ENCODE measurements at regions not wholly inside any gene's neighbourhood (a gene's known extent, or its start where the extent isn't known, plus 50 kb on each side); places are given as distances from the start of the nearest gene placed in this dataset.
"Not testable (repeated sequence)": the region's sequence is repeated elsewhere in the genome, so short reads cannot be mapped to it uniquely, and the experiment has no call there.

DNA sequence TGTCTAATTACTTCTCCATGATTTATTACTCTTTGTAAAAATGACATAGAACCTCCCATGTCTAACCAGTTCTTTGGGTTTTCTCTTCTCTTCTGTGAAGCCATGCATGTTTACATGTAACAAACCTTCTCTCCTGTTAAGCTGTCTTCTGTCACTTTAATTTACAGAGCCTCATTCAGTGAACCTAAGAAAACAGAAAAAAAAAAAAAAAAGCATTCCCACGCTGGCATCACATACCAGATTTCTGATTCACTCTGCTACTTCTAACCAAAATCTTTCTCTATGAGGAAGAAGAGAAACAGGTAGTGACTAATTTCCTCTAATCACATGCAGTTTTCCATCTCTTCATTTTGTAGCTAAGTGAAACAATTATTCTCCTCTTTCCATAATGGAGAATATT is 141.4 kb upstream of the CXADR start:
- Histone ChIP-seq H3K9ac (ENCODE audit: low read length) (no peak overlapping the region), H3K4me3 (ENCODE audit: low read length) (no peak overlapping the region), H3K36me3 (ENCODE audit: control insufficient read depth, low read depth, low read length) (no peaks in the 10 kb centered on the region), H3K9me3 (ENCODE audit: control insufficient read depth, low read depth, low read length) (no peaks in the 10 kb centered on the region), H3K27me3 (ENCODE audit: control insufficient read depth, insufficient read depth, low read length) (no peaks in the 10 kb centered on the region), H3K27ac (ENCODE audit: low read length) (no peak overlapping the region), H3K4me1 (ENCODE audit: control insufficient read depth, low read depth, low read length) (peaks cover 13% of the 10 kb centered on the region)

DNA sequence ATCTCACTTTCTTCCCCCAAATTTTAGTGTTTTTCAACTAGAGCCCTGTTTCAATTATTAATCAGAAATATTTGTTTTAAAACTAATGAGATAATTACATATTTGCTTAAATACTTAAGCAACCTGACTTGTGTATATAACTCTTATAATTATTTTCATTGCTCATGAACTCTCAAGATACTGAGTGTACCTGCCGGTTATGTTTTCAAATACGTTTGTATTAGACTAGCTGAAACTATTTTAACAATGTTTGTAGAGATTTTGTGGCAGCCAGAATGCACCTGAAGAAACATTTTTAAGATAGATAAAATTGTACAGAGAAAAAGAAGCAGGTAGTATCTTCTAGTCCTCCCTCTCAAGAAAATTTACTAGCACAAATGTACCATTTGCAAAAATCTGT is 140.6 kb upstream of the CXADR start:
- Histone ChIP-seq H3K4me1 (ENCODE audit: control insufficient read depth, low read depth, low read length) (peaks cover 13% of the 10 kb centered on the region), H3K4me3 (ENCODE audit: low read length) (no peak overlapping the region), H3K9me3 (ENCODE audit: control insufficient read depth, low read depth, low read length) (no peaks in the 10 kb centered on the region), H3K9ac (ENCODE audit: low read length) (no peak overlapping the region), H3K27me3 (ENCODE audit: control insufficient read depth, insufficient read depth, low read length) (no peaks in the 10 kb centered on the region), H3K36me3 (ENCODE audit: control insufficient read depth, low read depth, low read length) (no peaks in the 10 kb centered on the region), H3K27ac (ENCODE audit: low read length) (no peak overlapping the region)

DNA sequence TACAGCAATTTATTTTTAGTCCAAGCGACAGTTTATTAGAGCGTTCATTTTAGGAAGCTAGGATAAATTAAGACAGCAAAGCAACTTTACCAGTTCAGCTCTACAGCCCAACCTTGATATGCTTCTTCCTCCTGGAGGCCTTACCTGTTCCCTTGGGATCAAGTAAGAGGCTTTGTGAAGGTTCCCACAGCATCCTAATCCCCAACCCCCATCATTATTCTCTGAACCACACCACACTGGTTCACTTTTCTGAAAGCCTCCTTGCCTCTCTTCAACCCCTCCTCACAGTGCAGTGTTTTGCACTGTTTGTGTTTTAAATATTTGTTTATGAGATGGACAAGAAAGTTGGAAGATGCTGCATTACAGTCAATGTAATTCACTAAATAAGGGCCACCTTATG is 126.3 kb upstream of the CXADR start:
- H3K27me3 ChIP-seq (ENCODE audit: control insufficient read depth, insufficient read depth, low read length) = no peaks in the 10 kb centered on the region
- peaks cover 8% of the 10 kb centered on the region for H3K4me1 ChIP-seq (ENCODE audit: control insufficient read depth, low read depth, low read length)
- H3K27ac ChIP-seq (ENCODE audit: low read length) = no peak overlapping the region
- H3K9me3 ChIP-seq (ENCODE audit: control insufficient read depth, low read depth, low read length) = no peaks in the 10 kb centered on the region
- H3K36me3 ChIP-seq (ENCODE audit: control insufficient read depth, low read depth, low read length) = no peaks in the 10 kb centered on the region
- H3K4me3 ChIP-seq (ENCODE audit: low read length) = no peak overlapping the region
- no peak overlapping the region for H3K9ac ChIP-seq (ENCODE audit: low read length)

- H3K4me3 ChIP-seq (ENCODE audit: low read length) = no peak overlapping the region
- H3K27ac ChIP-seq (ENCODE audit: low read length) = no peak overlapping the region
- H3K27me3 ChIP-seq (ENCODE audit: control insufficient read depth, insufficient read depth, low read length) = no peaks in the 10 kb centered on the region
- H3K4me1 ChIP-seq (ENCODE audit: control insufficient read depth, low read depth, low read length) = peaks cover 8% of the 10 kb centered on the region
- no peaks in the 10 kb centered on the region for H3K36me3 ChIP-seq (ENCODE audit: control insufficient read depth, low read depth, low read length)
- H3K9me3 ChIP-seq (ENCODE audit: control insufficient read depth, low read depth, low read length) = no peaks in the 10 kb centered on the region
- H3K9ac ChIP-seq (ENCODE audit: low read length) = no peak overlapping the region
These were observed 125.7 kb upstream of the CXADR start for GRCh38 chr21:17387030-17387617.

DNA sequence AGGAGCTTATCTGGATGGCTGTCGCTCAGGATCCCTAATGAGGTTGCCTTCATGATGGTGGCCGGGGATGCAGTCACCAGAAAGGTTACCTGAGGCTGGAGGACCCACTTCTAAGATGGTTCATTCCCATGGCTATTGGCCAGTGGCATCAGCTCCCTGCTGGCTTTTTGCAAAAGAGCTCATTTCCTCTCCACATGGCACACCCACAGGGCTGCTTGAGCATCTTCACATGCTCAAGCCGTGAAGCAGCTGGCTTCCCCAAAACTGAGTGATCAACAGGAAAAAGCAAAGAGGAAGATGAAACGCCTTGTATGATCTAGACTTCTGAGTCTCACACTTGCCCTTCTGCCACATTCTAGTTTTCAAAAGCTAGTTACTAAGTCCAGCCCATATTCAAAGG is 124.6 kb upstream of the CXADR start:
- no peaks in the 10 kb centered on the region for H3K36me3 ChIP-seq (ENCODE audit: control insufficient read depth, low read depth, low read length)
- H3K27me3 ChIP-seq (ENCODE audit: control insufficient read depth, insufficient read depth, low read length) = no peaks in the 10 kb centered on the region
- peaks cover 8% of the 10 kb centered on the region for H3K4me1 ChIP-seq (ENCODE audit: control insufficient read depth, low read depth, low read length)
- H3K4me3 ChIP-seq (ENCODE audit: low read length) = no peak overlapping the region
- H3K9me3 ChIP-seq (ENCODE audit: control insufficient read depth, low read depth, low read length) = no peaks in the 10 kb centered on the region
- H3K27ac ChIP-seq (ENCODE audit: low read length) = no peak overlapping the region
- no peak overlapping the region for H3K9ac ChIP-seq (ENCODE audit: low read length)

- Histone ChIP-seq H3K36me3 (ENCODE audit: control insufficient read depth, low read depth, low read length) (no peaks in the 10 kb centered on the region), H3K4me1 (ENCODE audit: control insufficient read depth, low read depth, low read length) (peaks cover 8% of the 10 kb centered on the region), H3K27ac (ENCODE audit: low read length) (no peak overlapping the region), H3K4me3 (ENCODE audit: low read length) (no peak overlapping the region), H3K27me3 (ENCODE audit: control insufficient read depth, insufficient read depth, low read length) (no peaks in the 10 kb centered on the region), H3K9me3 (ENCODE audit: control insufficient read depth, low read depth, low read length) (no peaks in the 10 kb centered on the region), H3K9ac (ENCODE audit: low read length) (no peak overlapping the region)
These were observed 123.5 kb upstream of the CXADR start for GRCh38 chr21:17389311-17389710.

- peaks cover 8% of the 10 kb centered on the region for H3K4me1 ChIP-seq (ENCODE audit: control insufficient read depth, low read depth, low read length)
- H3K27ac ChIP-seq (ENCODE audit: low read length) = no peak overlapping the region
- no peaks in the 10 kb centered on the region for H3K36me3 ChIP-seq (ENCODE audit: control insufficient read depth, low read depth, low read length)
- H3K4me3 ChIP-seq (ENCODE audit: low read length) = no peak overlapping the region
- no peaks in the 10 kb centered on the region for H3K27me3 ChIP-seq (ENCODE audit: control insufficient read depth, insufficient read depth, low read length)
- H3K9me3 ChIP-seq (ENCODE audit: control insufficient read depth, low read depth, low read length) = no peaks in the 10 kb centered on the region
- no peak overlapping the region for H3K9ac ChIP-seq (ENCODE audit: low read length)
These were observed 122.3 kb upstream of the CXADR start for GRCh38 chr21:17390569-17390968.

DNA sequence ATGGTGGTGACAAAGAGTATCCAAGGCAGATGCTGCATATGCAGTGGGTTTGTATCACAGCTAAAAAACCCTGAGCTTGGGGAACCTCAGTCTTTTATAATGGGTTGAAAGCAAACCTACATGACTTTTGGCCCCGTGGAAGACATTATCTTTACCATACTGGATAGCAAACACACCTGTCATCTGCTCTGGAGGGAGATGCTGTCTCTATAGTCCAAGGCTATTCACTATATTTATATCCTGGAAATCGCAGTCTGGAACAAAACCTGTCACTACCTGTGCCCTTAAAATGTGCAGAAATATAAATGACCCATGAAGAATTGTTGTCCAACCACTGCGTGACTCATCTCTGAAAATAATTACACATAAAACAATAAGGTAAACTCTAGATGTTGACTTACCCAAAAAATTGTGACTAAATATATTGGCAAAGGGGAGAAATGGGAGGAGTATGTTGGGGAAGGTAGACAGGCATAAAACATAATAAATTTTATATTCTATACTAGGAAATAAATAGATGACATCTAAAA is 121.0 kb upstream of the CXADR start:
- no peaks in the 10 kb centered on the region for H3K27me3 ChIP-seq (ENCODE audit: control insufficient read depth, insufficient read depth, low read length)
- H3K9me3 ChIP-seq (ENCODE audit: control insufficient read depth, low read depth, low read length) = no peaks in the 10 kb centered on the region
- H3K9ac ChIP-seq (ENCODE audit: low read length) = no peak overlapping the region
- H3K36me3 ChIP-seq (ENCODE audit: control insufficient read depth, low read depth, low read length) = no peaks in the 10 kb centered on the region
- peaks cover 1% of the 10 kb centered on the region for H3K4me1 ChIP-seq (ENCODE audit: control insufficient read depth, low read depth, low read length)
- no peak overlapping the region for H3K4me3 ChIP-seq (ENCODE audit: low read length)
- no peak overlapping the region for H3K27ac ChIP-seq (ENCODE audit: low read length)

- Histone ChIP-seq H3K9ac (ENCODE audit: low read length) (no peak overlapping the region), H3K27ac (ENCODE audit: low read length) (no peak overlapping the region), H3K27me3 (ENCODE audit: control insufficient read depth, insufficient read depth, low read length) (no peaks in the 10 kb centered on the region), H3K9me3 (ENCODE audit: control insufficient read depth, low read depth, low read length) (no peaks in the 10 kb centered on the region), H3K4me1 (ENCODE audit: control insufficient read depth, low read depth, low read length) (no peaks in the 10 kb centered on the region), H3K36me3 (ENCODE audit: control insufficient read depth, low read depth, low read length) (no peaks in the 10 kb centered on the region), H3K4me3 (ENCODE audit: low read length) (no peak overlapping the region)
These were observed 119.4 kb upstream of the CXADR start for GRCh38 chr21:17393413-17393812.

DNA sequence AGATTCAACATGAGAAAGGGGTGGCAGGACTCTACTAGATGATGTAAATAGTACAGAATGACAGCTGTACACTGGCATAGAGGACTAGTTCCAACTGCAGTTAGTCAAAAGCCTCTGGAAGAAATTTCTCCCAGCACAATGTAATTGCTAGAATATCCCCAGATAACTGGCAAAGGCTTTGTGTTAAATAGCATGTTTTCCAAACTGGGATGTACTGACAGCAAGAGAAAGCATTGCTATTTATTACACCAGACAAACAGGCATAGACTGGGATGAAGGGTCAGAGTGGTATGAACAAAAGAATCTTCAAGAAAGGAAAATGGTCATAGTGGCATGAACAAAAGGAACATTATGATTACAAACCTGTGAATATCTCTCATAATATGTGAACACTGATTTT is 115.9 kb upstream of the CXADR start:
- Histone ChIP-seq H3K9ac (ENCODE audit: low read length) (no peak overlapping the region), H3K27me3 (ENCODE audit: control insufficient read depth, insufficient read depth, low read length) (no peaks in the 10 kb centered on the region), H3K4me3 (ENCODE audit: low read length) (no peak overlapping the region), H3K27ac (ENCODE audit: low read length) (no peak overlapping the region), H3K4me1 (ENCODE audit: control insufficient read depth, low read depth, low read length) (no peaks in the 10 kb centered on the region), H3K9me3 (ENCODE audit: control insufficient read depth, low read depth, low read length) (no peaks in the 10 kb centered on the region), H3K36me3 (ENCODE audit: control insufficient read depth, low read depth, low read length) (no peaks in the 10 kb centered on the region)

- H3K9ac ChIP-seq (ENCODE audit: low read length) = no peak overlapping the region
- no peaks in the 10 kb centered on the region for H3K9me3 ChIP-seq (ENCODE audit: control insufficient read depth, low read depth, low read length)
- H3K4me1 ChIP-seq (ENCODE audit: control insufficient read depth, low read depth, low read length) = no peaks in the 10 kb centered on the region
- H3K4me3 ChIP-seq (ENCODE audit: low read length) = no peak overlapping the region
- H3K27ac ChIP-seq (ENCODE audit: low read length) = no peak overlapping the region
- H3K36me3 ChIP-seq (ENCODE audit: control insufficient read depth, low read depth, low read length) = no peaks in the 10 kb centered on the region
- no peaks in the 10 kb centered on the region for H3K27me3 ChIP-seq (ENCODE audit: control insufficient read depth, insufficient read depth, low read length)
These were observed 115.1 kb upstream of the CXADR start for GRCh38 chr21:17397703-17398102.

DNA sequence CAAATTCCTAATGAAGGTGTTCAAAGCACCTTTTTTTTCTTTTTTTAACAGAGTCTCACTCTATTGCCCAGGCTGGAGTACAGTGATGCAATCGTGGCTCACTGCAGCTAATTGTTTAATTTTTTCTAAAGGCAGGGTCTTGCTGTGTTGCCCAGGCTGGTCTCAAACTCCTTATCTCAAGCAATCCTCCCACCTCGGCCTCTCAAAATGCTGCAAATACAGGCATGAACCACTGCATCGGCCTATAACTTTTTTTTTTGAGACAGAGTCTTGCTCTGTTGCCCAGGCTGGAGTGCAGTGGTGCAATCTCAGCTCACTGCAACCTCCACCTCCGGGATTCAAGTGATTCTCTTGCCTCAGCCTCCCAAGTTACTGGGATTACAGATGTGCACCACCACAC is 113.9 kb upstream of the CXADR start:
- not testable (repeated sequence) for H3K9ac ChIP-seq (ENCODE audit: low read length); H3K4me1 ChIP-seq (ENCODE audit: control insufficient read depth, low read depth, low read length); H3K9me3 ChIP-seq (ENCODE audit: control insufficient read depth, low read depth, low read length); H3K27ac ChIP-seq (ENCODE audit: low read length); H3K4me3 ChIP-seq (ENCODE audit: low read length); H3K36me3 ChIP-seq (ENCODE audit: control insufficient read depth, low read depth, low read length); H3K27me3 ChIP-seq (ENCODE audit: control insufficient read depth, insufficient read depth, low read length)

Measured in iPS-18a (cell line).